ENCODE measurements at regions not wholly inside any gene's neighbourhood (a gene's known extent, or its start where the extent isn't known, plus 50 kb on each side); places are given as distances from the start of the nearest gene placed in this dataset.
A peak's percentile ranks its signal among the peaks of the same experiment; 100 is the strongest.
"Not testable (repeated sequence)": the region's sequence is repeated elsewhere in the genome, so short reads cannot be mapped to it uniquely, and the experiment has no call there.

DNA sequence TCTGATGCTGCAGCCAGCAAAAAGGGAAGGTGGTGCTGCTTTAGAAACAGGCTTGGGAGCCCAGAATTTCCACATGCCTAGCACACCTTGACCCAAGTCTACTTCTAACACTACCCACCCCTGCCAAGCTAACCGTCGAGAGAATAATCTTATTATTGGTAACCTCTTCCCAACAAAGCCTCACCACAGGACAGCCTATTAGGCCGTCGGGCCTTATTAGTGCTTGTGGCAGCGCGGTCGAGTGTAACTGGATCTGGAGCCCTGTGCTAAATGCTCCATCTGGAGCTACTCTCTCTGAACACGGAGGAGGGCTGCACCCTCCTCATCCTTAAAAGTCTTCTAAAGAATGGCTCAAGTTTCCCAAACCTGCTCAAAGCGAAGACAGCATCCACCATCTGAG lies 165.5 kb upstream of the NFIA start:
- DNase-seq (ENCODE audit: low read depth in 2 of 2), result no peak

GRCh38 chr1:60916199-60916598 lies 166.2 kb upstream of the NFIA start:
- DNase-seq (ENCODE audit: low read depth in 2 of 2), result no peak

DNA sequence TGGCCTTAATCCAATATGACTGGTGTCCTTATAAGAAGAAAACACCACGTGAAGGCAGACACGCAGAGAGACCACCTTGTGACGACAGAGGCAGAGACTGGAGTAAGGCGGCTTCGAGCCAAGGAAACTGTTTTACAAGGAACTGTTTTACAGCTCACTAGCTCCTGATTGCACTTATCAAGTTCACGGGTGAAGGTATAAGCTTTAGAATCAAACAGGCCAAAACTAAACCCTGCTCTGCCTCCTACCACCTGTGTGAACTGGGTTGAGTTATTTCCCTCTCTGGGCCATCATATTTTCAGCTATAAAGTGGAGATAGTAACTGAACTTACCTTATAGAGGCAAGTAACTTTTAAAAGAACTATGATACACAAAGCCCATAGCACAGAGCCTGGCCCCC lies 166.9 kb upstream of the NFIA start:
- no peak for DNase-seq (ENCODE audit: low read depth in 2 of 2)

DNA sequence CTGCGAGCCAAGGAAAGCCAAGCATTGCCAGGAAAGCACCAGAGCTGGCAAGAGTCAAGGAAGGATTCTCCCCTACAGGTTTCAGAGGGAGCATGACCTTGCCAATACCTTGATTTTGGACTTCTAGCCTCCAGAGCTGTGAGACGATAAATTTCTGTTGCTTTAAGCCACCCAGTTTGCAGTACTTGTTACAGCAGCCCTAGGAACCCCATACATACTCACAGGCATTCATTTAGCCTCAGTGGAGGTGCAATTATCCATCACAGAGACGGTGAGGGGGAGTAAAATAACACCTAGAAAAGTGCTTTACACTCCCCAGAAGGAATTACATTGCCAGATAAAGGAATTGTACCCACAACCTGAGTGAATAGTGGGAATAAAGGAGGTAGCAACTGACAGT lies 167.4 kb upstream of the NFIA start:
- DNase-seq (ENCODE audit: low read depth in 2 of 2), result no peak

GRCh38 chr1:60913708-60914107 lies 168.7 kb upstream of the NFIA start:
- DNase-seq (ENCODE audit: low read depth in 2 of 2), result not testable (repeated sequence)

- DNase-seq (ENCODE audit: low read depth in 2 of 2), result no peak
Observed at GRCh38 chr1:60913039-60913438, 169.3 kb upstream of the NFIA start.

DNA sequence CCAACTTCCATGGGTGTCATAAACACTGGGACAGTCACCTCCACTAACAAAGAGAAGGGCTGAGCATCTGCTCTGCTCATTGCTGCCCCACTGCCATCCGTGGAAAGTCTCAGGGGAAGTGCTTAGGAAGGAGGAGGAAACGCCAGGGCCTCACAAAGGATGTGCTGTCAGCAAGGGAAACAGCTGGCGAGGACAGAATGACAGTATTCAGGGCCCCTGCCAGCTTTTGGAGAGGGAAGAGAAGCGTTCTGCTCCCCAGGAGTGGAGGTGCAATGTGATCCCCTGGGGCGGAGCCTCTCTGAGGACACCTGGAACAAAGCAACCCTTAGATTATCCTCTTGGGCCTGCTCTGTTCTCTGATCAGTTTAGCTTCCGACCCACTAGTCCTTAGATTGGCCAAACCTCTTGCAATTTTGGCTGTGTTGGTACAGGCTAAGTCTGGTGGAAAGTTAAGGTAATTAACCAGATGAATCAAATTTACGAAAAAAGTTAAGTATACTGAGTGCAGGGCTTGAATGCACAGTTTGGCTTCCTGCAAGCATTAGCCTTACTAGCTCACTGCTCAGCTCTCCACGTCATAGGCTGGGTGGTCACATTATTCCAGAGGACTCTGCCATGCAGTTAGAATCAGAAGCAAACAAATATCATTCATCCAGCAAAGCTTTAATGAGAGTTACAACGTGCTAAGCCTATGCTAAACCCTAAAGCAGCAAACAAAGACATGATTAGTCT lies 170.2 kb upstream of the NFIA start:
- DNase-seq (ENCODE audit: low read depth in 2 of 2), result no peak

DNA sequence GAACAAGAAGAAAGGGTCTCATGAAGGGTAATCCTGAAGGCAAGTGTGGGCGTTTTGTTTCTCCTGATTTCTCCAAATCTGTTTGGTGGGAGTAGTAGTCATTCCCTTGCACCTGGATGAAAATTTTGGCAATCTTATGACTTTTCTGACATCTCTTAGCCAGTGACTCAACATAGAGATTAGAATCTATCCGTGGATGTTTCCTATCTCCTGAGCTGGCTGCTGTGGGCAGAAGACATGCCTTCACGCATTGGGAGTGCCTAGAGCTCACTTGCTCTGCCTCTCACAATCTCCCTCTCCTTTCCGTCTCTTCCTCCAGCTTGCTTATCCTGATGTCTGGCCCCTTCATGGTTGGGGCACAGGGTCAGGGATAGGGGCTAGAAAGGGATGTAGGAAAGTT lies 174.2 kb upstream of the NFIA start:
- no peak for DNase-seq (ENCODE audit: low read depth in 2 of 2)

DNA sequence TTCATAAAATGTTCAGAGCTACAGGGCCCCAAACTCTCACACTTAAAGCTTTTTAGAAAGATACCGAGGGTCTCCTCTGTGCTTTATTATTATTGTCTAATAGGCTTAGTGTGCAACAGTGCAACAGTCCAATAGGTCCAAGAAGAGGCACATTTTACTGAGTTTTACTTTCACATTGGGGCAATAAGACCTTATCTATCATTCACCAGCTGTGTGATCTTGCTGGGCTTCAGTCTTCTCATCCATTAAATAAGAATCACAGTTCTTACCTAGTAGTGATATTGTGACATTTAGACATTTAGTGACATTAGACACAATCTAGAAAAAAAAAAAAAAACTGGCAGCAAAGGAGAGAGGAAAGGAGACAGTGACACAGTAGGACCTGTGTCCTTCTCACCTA lies 175.8 kb upstream of the NFIA start:
- no peak for DNase-seq (ENCODE audit: low read depth in 2 of 2)

- DNase-seq (ENCODE audit: low read depth in 2 of 2), result no peak
Observed at GRCh38 chr1:60906039-60906438, 176.3 kb upstream of the NFIA start.

GRCh38 chr1:60904099-60904851 lies 178.1 kb upstream of the NFIA start:
- peak; percentile 5 to 13 for DNase-seq (ENCODE audit: low read depth in 2 of 2)

GRCh38 chr1:60903591-60903990 lies 178.8 kb upstream of the NFIA start:
- no peak for DNase-seq (ENCODE audit: low read depth in 2 of 2)

DNA sequence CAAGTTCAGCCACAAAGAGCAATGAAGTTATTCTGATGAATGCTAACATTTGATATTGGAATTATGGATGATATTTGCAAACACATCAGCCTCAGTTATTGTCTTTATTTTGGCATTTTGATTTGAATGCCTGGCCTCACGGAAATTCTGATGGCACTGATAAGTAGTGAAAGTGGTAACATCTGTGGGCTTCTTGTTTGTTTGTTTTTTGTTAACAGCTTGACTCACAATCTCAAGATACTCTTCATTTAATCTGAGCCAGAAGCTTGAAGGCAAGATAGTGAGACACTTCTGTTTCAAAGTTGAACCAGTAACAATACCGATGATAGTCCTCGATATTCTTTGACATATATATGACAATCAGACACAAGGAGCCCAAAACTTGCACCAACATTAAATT lies 182.9 kb upstream of the NFIA start:
- no peak for DNase-seq (ENCODE audit: low read depth in 2 of 2)

GRCh38 chr1:60898987-60899386 lies 183.4 kb upstream of the NFIA start:
- no peak for DNase-seq (ENCODE audit: low read depth in 2 of 2)

DNA sequence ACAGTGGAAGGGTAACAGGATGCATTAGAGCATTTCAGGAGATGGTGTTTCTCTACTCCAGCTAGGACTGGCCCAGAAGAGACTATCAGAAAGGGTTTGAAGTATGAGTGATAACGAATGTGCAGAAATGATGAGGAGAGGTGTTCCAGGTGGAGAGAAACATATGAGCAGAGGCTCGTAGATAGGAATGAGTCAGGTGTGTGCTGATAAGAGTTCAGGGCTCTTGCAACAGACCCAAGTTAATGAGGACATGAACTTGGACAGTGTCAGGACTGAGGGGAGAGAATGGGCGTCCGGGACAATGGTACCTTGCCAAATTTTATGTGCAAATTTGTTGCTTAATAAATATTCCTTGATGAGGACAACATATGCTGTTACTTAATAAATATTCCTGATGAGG lies 183.9 kb upstream of the NFIA start:
- DNase-seq (ENCODE audit: low read depth in 2 of 2), result no peak

DNA sequence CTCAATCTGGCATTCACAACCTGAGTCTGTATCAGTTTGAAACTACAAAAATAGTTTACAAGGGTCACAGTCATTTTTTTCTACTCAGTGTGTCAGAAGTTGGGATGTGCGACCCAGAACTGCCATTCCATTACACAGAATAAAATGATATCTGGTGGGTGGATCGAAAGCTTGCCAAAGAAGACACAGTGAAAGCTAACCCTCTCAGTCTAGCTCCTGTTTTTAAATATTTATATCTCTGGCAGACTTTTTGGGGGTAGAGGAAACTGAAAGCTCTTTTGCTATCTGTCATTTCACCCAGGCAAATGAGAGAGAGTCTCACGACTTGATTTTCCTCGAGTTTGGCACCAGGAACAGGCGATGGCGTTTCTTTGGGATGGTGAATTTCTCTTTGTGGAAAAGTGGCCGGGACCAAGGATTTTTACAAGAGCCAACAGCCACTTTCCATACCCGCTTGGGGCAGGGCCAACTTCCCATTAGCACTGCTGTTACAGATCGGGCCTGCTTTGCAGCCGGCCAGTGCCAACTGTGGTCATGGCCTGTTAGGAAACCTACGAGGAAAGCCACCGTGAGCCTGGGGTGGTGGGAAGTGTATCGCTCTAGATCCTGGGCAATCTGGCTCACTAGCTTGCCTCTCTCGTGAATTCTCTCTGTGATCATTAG lies 185.5 kb upstream of the NFIA start:
- no peak for DNase-seq (ENCODE audit: low read depth in 2 of 2)

- no peak for DNase-seq (ENCODE audit: low read depth in 2 of 2)
Observed at GRCh38 chr1:60895701-60896100, 186.7 kb upstream of the NFIA start.

- no peak for DNase-seq (ENCODE audit: low read depth in 2 of 2)
Observed at GRCh38 chr1:60895252-60895651, 187.1 kb upstream of the NFIA start.

DNA sequence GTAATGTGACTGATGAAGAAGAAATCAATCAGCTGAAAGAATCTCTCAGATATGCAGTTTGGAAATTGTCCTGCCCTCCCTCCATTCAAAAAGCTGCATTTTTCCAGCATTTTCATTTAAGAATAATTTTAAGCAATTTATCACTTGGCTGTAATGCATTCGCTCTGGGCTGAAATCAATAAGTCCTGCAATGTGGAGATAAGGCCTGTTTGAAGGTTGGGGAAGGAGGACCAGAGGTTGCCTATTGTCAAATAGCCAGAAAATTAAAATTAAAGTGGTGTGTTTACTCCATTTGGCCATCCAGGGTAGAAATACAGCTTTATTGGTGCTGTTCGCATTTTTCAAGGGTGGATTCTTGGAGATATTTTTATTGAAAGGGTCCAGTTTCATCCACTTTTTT lies 187.6 kb upstream of the NFIA start:
- no peak for DNase-seq (ENCODE audit: low read depth in 2 of 2)

GRCh38 chr1:60894130-60894529 lies 188.2 kb upstream of the NFIA start:
- DNase-seq (ENCODE audit: low read depth in 2 of 2), result no peak

- DNase-seq (ENCODE audit: low read depth in 2 of 2), result no peak
Observed at GRCh38 chr1:60893136-60893930, 189.0 kb upstream of the NFIA start.

- DNase-seq (ENCODE audit: low read depth in 2 of 2), result no peak
Observed at GRCh38 chr1:60891765-60892164, 190.6 kb upstream of the NFIA start.

All from fibroblast of skin of left biceps (primary cell).